ENCODE measurements at regions not wholly inside any gene's neighbourhood (a gene's known extent, or its start where the extent isn't known, plus 50 kb on each side); places are given as distances from the start of the nearest gene placed in this dataset.

DNA sequence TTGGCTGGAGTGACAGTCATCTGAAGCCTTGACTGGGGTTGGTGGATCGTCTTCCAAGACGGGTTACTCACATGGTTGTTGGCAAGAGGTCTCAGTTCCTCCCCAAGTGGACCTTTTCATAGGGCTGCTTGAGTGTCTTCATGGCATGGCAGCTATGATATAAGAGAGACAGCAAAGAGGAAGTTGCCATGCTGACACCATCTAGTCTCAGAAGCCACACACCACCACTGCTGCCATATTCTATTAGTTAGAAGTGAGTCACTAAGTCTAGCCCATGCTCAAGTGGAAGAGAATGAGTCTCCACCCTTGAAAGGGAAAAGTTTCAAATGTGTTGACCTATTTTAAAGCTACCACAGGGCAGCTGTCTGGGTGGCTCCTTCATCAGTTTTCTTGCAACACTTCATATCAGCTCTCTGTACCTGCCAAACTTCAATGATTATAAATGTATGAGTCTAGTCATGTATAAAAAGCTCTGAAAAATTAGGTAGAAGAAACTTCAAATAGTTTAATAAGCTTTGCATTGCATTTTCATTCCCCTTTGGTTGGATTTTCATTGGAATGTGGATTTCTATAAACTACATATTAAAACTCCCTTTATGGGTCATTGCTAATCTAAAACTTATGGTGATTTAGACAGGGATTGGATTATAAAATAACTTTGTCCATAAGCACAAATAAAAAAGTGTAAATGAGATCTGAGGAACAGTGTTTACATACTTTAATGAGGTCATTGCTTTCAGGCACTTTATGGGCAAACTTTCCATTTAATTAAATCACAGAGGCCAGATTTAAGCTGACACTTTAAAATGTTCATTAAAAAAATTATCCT is 68.0 kb upstream of the ATXN3L start:
- Histone ChIP-seq H3K27me3 (ENCODE audit: control insufficient read depth, insufficient read depth, low read length) (no peaks in the 10 kb centered on the region), H3K9me3 (ENCODE audit: control insufficient read depth, insufficient read depth, low read length) (no peaks in the 10 kb centered on the region), H3K4me3 (ENCODE audit: low read depth, low read length) (no peak overlapping the region), H3K27ac (ENCODE audit: low read depth, low read length) (no peak overlapping the region)
- TF ChIP-seq, protein P1, sequence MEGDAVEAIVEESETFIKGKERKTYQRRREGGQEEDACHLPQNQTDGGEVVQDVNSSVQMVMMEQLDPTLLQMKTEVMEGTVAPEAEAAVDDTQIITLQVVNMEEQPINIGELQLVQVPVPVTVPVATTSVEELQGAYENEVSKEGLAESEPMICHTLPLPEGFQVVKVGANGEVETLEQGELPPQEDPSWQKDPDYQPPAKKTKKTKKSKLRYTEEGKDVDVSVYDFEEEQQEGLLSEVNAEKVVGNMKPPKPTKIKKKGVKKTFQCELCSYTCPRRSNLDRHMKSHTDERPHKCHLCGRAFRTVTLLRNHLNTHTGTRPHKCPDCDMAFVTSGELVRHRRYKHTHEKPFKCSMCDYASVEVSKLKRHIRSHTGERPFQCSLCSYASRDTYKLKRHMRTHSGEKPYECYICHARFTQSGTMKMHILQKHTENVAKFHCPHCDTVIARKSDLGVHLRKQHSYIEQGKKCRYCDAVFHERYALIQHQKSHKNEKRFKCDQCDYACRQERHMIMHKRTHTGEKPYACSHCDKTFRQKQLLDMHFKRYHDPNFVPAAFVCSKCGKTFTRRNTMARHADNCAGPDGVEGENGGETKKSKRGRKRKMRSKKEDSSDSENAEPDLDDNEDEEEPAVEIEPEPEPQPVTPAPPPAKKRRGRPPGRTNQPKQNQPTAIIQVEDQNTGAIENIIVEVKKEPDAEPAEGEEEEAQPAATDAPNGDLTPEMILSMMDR (IDR thresholded peaks at IDR 0.05; ENCODE audit: low read depth, low read length): no peak
- DNase-seq (ENCODE audit: low read depth, low spot score): no peak
- POLR2A ChIA-PET: interaction anchor here (0.7 kb wide), 1 partner anchor 172 kb away, joined by 3 read pairs; no protein-coding TSS in a partner anchor
- CTCF ChIA-PET: interaction anchor here (0.9 kb wide), 1 partner anchor 441 kb away, joined by 3 read pairs; no protein-coding TSS in a partner anchor

DNA sequence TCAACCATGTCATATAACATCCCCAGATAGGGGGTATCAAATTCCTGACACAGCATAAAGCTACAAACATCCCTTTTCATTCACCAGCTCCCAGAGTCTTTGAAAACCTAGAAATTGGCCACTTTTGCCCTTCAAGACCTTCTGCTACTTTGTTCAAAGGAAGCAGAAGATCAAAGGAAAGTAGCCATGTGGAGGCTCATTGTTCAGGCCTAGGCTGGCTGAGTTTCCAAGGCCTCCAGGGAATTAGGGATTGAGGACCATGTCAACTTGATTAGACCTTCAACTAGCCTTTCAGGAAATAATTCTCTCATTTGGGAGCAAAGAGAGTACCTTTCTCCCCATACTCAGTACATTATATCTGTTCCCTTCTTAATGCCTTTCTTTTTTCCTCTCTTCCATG is 66.8 kb upstream of the ATXN3L start:
- no peaks in the 10 kb centered on the region for H3K9me3 ChIP-seq (ENCODE audit: control insufficient read depth, insufficient read depth, low read length)
- no peak overlapping the region for H3K27ac ChIP-seq (ENCODE audit: low read depth, low read length)
- DNase-seq (ENCODE audit: low read depth, low spot score): no peak
- CTCF ChIA-PET: no interaction called here
- H3K27me3 ChIP-seq (ENCODE audit: control insufficient read depth, insufficient read depth, low read length): no peaks in the 10 kb centered on the region
- no peak overlapping the region for H3K4me3 ChIP-seq (ENCODE audit: low read depth, low read length)
- POLR2A ChIA-PET: no interaction called here
- TF ChIP-seq, protein P1 (IDR thresholded peaks at IDR 0.05; ENCODE audit: low read depth, low read length): no peak

DNA sequence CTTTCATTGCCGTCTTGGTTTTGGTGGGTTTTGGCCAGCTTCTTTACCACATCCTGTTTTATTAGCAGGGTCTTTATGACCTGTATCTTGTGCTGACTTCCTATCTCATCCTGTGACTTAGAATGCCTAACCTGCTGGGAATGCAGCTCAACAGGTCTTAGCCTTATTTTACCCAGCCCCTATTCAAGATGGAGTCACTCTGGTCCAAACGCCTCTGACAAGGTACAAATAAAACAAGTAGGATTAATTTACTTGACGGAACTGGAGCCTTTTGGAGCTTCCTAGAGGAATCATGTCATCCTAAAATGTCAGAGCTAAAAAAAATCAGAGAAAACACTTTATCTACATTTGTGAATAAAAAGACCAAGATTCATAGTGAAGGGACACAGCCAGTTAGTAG is 66.2 kb upstream of the ATXN3L start:
- H3K4me3 ChIP-seq (ENCODE audit: low read depth, low read length): no peak overlapping the region
- no peak for DNase-seq (ENCODE audit: low read depth, low spot score)
- ChIA-PET POLR2A (no interaction called here), CTCF (no interaction called here)
- no peaks in the 10 kb centered on the region for H3K27me3 ChIP-seq (ENCODE audit: control insufficient read depth, insufficient read depth, low read length)
- TF ChIP-seq, protein P1 (IDR thresholded peaks at IDR 0.05; ENCODE audit: low read depth, low read length): no peak
- no peaks in the 10 kb centered on the region for H3K9me3 ChIP-seq (ENCODE audit: control insufficient read depth, insufficient read depth, low read length)
- no peak overlapping the region for H3K27ac ChIP-seq (ENCODE audit: low read depth, low read length)

DNA sequence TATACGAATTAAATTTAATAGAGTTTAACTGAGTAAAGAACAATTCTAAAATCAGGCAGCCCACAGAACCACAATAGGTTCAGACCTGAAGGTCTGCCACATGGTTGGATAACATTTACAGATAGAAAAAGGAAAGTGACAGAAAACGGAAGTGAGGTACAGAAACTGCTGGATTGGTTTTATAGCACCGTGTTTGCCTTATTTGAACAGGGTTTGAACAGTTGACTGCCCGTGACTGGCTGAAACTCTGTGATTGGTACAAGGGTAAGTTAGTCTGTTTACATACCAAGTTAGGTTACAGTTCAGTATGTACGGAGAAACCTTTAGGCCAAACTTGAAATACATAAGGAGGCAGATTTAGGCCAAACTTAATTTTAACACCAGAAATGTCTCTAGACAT is 64.1 kb upstream of the ATXN3L start:
- no peak for DNase-seq (ENCODE audit: low read depth, low spot score)
- TF ChIP-seq, protein P1 (IDR thresholded peaks at IDR 0.05; ENCODE audit: low read depth, low read length): no peak
- CTCF ChIA-PET: no interaction called here
- no peaks in the 10 kb centered on the region for H3K27me3 ChIP-seq (ENCODE audit: control insufficient read depth, insufficient read depth, low read length)
- POLR2A ChIA-PET: no interaction called here
- H3K9me3 ChIP-seq (ENCODE audit: control insufficient read depth, insufficient read depth, low read length): no peaks in the 10 kb centered on the region; the same call in 1 of the 2 replicates
- no peak overlapping the region for H3K4me3 ChIP-seq (ENCODE audit: low read depth, low read length)
- H3K27ac ChIP-seq (ENCODE audit: low read depth, low read length): no peak overlapping the region

DNA sequence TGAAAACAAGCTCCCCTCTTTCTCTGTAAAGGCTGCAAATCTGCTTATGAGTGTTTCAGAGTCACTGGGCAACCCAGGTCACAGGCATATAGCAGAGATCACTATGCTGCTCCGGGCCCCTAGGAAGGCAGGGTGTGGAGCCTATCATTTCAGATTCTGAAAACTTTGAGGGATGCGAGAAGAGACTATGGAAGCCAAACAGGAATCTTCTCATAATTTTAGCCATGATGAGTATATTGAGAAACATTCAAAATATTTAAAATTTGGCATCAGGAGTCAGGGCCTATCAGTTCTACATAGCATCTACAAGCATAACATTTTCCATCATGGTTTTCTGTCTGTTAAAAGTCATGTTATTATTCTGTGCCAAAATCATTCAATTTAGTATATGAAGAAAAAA is 61.7 kb upstream of the ATXN3L start:
- H3K27me3 ChIP-seq (ENCODE audit: control insufficient read depth, insufficient read depth, low read length): no peaks in the 10 kb centered on the region
- H3K27ac ChIP-seq (ENCODE audit: low read depth, low read length): peak overlapping the region; percentile 52
- CTCF ChIA-PET: no interaction called here
- H3K9me3 ChIP-seq (ENCODE audit: control insufficient read depth, insufficient read depth, low read length): no peaks in the 10 kb centered on the region; the same call in 1 of the 2 replicates
- TF ChIP-seq, protein P1 (IDR thresholded peaks at IDR 0.05; ENCODE audit: low read depth, low read length): no peak
- POLR2A ChIA-PET: no interaction called here
- H3K4me3 ChIP-seq (ENCODE audit: low read depth, low read length): no peak overlapping the region
- DNase-seq (ENCODE audit: low read depth, low spot score): no peak

Data from AG04450 (cell line).